Bronchial epithelial cell (primary cell): ENCODE measurements at regions not wholly inside any gene's neighbourhood (a gene's known extent, or its start where the extent isn't known, plus 50 kb on each side); places are given as distances from the start of the nearest gene placed in this dataset.

Source experiments
- DNase-seq: peaks from one replicate; pipeline ENCODE4 v3.0.0-alpha.2; 2010; ENCODE audit warnings: low read depth
- FAIRE-seq: peaks from 2 replicates; lab custom pipeline; 2011; peaks lifted over from hg19 to GRCh38; lab: Jason Lieb, UNC
- H3K27me3 ChIP-seq: 2 replicates; pipeline ENCODE4 v1.5.1; 2011; ENCODE audit warnings: low read length; ENCODE audit not compliant: control insufficient read depth, insufficient read depth
- H3K36me3 ChIP-seq: 2 replicates; pipeline ENCODE4 v1.5.1; 2011; ENCODE audit warnings: low read length; ENCODE audit not compliant: control insufficient read depth, insufficient read depth
- H3K4me3 ChIP-seq: 2 replicates; pipeline ENCODE4 v1.5.1; 2011; ENCODE audit warnings: mild to moderate bottlenecking, low read depth, low read length, control low read depth
- TF ChIP-seq, protein P1 (sequence below): IDR thresholded peaks from 2 replicates; pipeline ENCODE4 v1.5.1; 2011; ENCODE audit warnings: mild to moderate bottlenecking, moderate library complexity, low read length, control low read depth, inconsistent platforms; ENCODE audit not compliant: insufficient read depth, severe bottlenecking

DNA sequence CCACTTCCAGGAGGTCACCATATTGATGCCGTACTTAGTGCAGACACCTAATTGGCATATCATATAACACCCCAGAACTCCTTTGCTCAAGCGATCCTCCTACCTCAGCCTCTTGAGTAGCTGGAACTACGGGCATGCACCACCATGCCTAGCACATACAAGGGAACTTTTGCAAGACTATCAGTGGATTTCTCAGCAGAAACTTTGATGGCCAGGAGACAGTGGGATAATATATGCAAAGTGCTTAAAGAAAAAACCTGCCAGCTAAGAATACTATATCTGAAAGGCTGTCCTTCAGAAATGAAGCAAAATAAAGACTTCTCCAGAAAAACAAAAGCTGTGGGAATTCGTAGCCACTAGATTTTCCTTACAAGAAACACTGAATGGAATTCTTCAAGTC lies 387.1 kb downstream of the DHX35 start:
- DNase-seq (no peak), FAIRE-seq (no peak)
- TF ChIP-seq, protein P1, sequence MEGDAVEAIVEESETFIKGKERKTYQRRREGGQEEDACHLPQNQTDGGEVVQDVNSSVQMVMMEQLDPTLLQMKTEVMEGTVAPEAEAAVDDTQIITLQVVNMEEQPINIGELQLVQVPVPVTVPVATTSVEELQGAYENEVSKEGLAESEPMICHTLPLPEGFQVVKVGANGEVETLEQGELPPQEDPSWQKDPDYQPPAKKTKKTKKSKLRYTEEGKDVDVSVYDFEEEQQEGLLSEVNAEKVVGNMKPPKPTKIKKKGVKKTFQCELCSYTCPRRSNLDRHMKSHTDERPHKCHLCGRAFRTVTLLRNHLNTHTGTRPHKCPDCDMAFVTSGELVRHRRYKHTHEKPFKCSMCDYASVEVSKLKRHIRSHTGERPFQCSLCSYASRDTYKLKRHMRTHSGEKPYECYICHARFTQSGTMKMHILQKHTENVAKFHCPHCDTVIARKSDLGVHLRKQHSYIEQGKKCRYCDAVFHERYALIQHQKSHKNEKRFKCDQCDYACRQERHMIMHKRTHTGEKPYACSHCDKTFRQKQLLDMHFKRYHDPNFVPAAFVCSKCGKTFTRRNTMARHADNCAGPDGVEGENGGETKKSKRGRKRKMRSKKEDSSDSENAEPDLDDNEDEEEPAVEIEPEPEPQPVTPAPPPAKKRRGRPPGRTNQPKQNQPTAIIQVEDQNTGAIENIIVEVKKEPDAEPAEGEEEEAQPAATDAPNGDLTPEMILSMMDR = no peak
- H3K4me3 ChIP-seq = no peak overlapping the region
- no peaks in the 10 kb centered on the region for H3K36me3 ChIP-seq
- no peaks in the 10 kb centered on the region for H3K27me3 ChIP-seq

DNA sequence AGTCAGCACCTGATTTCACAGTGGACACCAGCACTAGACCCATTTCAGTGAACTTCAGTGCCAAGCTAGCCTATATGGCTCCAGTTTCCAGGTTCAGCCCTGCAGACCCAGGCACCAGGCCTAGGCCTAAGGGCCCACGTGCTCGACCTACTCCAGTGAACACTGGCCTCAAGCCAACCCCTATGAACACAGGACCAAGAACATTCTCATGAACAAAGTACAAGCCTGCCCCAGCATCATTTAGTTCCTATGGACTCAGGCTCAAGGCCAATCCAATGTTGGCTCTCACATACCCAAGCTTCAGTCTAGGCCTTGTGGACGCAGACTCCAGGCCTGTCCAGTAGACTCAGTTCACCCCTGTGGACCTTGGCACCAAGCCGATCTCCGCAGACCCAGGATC lies 385.5 kb downstream of the DHX35 start:
- H3K27me3 ChIP-seq = no peaks in the 10 kb centered on the region
- TF ChIP-seq, protein P1 = no peak
- FAIRE-seq (peak; percentile 60), DNase-seq (no peak)
- H3K4me3 ChIP-seq = no peak overlapping the region
- no peaks in the 10 kb centered on the region for H3K36me3 ChIP-seq

DNA sequence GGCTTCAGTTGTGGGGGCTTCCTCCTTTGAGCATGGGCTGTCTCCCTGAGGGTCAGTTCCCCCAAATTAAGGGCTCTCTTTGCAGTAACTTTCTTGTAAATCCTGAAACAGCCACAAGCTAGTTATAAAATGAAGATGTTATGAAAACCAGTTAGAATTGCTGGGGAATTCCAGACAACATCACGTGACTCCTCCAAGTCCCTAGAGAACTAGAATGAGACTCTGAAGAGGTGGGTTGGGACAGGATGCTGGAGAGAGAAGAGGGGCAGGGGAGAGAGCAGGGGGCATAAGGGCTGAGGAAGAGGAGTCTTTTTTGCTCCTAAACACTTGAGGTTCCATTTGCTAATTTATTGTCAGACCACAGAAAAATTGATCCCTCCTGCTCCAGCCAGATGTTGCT lies 380.3 kb downstream of the DHX35 start:
- TF ChIP-seq, protein P1 = no peak
- DNase-seq (no peak), FAIRE-seq (no peak)
- Histone ChIP-seq H3K4me3 (no peak overlapping the region), H3K36me3 (no peaks in the 10 kb centered on the region), H3K27me3 (no peaks in the 10 kb centered on the region)

DNA sequence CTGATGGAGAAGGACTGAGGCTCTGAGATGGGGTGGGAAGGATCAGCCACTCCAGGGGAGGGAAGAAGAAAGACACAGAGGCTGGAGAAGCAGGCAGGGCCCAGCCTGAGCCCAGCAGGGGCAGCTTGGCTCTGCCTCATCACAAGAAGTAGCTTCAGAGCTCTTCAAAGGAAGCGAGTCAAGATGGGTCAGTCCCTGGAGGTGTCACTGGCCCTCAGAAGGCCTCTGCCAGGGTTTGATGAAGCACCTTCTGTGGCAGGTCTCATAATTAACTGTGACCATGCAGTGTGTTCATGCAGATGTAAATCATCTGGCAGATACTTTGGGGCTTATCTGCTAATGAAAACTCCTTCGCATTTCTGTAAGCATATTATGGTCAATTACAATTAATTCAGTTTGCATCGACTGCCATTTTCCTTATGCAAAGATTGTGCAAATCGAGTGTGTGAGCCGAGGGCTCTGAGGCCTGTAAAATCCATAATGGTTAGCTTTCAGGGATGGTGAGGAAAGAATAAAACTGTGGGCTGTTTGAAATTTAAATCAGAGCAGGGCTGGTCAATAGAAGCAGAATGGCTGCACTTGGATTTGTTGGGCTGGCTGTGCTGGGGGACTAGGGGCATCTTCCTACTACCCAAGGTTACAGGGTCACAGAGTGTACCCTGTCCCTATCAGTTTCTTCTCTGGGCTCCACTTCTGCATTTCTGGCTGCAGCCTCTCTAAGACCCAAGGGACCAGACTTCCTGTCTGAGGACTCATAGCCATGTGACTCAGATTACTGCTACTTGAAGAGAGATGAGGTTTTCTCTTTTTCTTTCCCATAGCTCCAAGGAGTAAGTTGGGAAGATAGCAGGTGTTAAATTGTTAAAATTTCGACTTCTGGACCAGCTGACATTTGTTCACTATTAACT lies 376.6 kb downstream of the DHX35 start:
- no peaks in the 10 kb centered on the region for H3K36me3 ChIP-seq
- FAIRE-seq (no peak), DNase-seq (peak; percentile 2)
- no peak overlapping the region for H3K4me3 ChIP-seq
- H3K27me3 ChIP-seq = no peaks in the 10 kb centered on the region
- TF ChIP-seq, protein P1 = no peak

DNA sequence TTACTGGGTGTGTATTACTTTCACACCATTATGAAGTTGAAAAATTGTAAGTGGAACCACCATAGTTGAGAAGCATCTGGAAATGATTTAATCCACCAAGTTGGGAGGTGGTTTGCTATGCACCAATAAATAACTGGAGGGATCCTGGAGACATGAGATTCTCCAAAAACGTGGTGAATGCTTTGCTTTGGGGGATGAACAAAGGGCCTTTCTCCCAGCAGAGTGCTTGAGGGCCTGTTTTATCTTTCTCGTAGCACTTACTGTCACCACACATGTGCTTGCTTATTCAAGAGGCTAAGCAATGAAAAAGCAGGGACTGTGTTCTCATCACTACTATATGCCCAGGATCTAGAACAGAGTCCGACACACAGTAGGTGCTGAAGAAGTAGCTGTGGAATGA lies 371.1 kb downstream of the DHX35 start:
- H3K36me3 ChIP-seq = no peaks in the 10 kb centered on the region
- no peak overlapping the region for H3K4me3 ChIP-seq
- H3K27me3 ChIP-seq = no peaks in the 10 kb centered on the region
- FAIRE-seq (no peak), DNase-seq (no peak)
- TF ChIP-seq, protein P1 = no peak
